ENCODE measurements at regions not wholly inside any gene's neighbourhood (a gene's known extent, or its start where the extent isn't known, plus 50 kb on each side); places are given as distances from the start of the nearest gene placed in this dataset.

DNA sequence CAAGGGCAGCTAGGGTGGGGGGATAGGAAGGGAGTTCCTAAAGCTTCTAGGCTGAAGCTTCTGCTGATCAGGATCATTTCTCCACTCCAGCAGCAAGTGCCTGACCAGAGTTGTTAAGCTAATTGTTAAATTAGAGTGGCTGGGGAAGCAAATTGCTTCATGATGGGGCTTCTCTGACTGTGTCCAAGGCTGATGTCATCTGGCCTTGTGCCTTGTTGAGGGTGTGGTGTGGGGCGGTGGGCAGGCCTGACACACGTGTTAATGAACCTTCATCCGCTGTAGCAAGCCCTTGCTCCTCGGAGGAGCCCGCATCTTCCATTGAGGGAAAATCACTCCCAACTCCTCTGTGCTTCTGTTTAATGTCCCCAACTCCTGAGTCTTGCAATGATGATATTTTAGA lies 84.3 kb upstream of the ROPN1 start:
- Mint-ChIP-seq H3K4me3 (no peak overlapping the region), H3K9me3 (peaks cover 0 to 3% (median 0%) of the 10 kb centered on the region in 7 donors), H3K4me1 (no peaks in the 10 kb centered on the region), H3K27ac (no peak overlapping the region), H3K36me3 (no peaks in the 10 kb centered on the region), H3K27me3 (peaks cover 11 to 33% (median 26%) of the 10 kb centered on the region in 3 donors)
- DNase-seq: no peak
- no peak for ATAC-seq (ENCODE audit: low read depth in 2 of 2)

DNA sequence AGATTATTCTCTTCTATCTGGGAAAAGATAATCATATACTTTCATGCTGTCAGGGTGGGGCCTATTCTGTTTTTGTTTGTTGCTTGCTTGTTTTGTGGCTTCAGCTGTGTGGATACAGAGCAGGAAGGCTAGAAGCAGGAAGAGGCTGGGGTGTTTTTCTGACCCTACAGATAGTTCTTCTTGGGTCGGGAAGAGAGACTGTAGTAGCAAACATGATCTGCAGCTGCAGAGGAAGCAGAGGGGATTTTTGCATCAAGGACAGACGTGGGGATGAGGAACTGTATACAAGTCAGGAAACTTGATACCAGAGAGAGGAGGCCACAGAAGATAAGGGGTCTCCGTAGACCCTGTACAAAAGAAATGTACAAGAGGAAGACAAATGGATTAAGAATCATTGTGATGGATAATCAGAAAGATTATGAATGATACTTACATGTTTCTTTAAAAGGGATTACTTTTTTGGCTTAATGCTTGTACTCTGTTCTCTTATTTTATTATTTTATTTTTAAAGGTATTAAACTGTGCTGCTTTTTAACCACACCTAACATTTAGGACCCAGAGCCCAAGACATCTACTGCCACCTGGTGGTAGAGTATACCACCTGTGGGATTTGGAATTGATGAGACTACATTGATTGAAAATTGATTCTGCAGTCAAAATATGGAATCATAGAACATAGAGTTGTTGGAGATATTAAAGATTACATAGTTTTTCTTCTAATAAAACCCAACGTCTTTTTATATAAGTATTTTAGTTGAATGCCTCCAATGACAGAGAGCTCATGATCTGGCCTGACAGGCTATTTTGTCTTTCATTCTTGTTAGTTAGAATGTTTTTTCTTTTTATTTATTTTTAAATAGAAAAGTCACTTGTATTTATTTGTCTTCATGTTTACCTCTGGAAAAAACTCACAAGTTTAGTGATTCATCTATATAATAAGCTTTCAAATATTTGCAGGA lies 87.3 kb upstream of the ROPN1 start:
- no peak overlapping the region for H3K27ac Mint-ChIP-seq

GRCh38 chr3:124079912-124080276 lies 88.0 kb upstream of the ROPN1 start:
- Mint-ChIP-seq H3K4me1 (peaks cover 0 to 11% (median 6%) of the 10 kb centered on the region in 3 donors), H3K4me3 (no peak overlapping the region), H3K36me3 (no peaks in the 10 kb centered on the region), H3K27ac (no peak overlapping the region), H3K9me3 (no peaks in the 10 kb centered on the region), H3K27me3 (peaks cover 6 to 22% (median 13%) of the 10 kb centered on the region in 3 donors)
- DNase-seq (no peak), ATAC-seq (ENCODE audit: low read depth in 2 of 2) (no peak)

More for the DNA sequence above, 87.3 kb upstream of the ROPN1 start:
- Mint-ChIP-seq H3K4me1 (peaks cover 0 to 10% (median 5%) of the 10 kb centered on the region in 3 donors), H3K4me3 (no peak overlapping the region), H3K36me3 (no peaks in the 10 kb centered on the region), H3K27me3 (peaks cover 6 to 22% (median 13%) of the 10 kb centered on the region in 3 donors), H3K9me3 (no peaks in the 10 kb centered on the region)
- ATAC-seq (ENCODE audit: low read depth in 2 of 2) (no peak), DNase-seq (no peak)

DNA sequence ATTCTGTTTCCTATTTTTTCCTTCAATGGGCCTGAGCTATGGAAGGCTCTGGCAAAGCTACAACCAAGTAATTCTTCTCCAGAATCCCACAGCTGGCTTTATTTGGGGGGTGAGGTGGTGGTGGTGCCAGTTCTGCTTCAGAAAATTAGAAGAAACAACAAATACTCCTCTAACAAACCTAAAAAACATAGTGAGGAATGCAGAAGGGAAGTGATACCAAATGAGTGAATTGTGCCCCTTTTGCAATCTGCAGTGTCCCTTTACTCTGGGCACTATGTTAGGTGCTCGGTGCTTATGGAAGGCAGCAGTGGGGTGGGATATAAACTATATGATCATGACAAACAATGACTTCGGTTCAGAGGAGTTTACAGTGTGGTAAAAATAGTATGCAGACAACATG lies 90.4 kb upstream of the ROPN1 start:
- ATAC-seq (ENCODE audit: low read depth in 2 of 2) (no peak), DNase-seq (no peak)
- no peaks in the 10 kb centered on the region for H3K9me3 Mint-ChIP-seq
- peaks cover under 1 to 11% (median 6%) of the 10 kb centered on the region in 3 donors for H3K4me1 Mint-ChIP-seq
- peaks cover 6 to 30% (median 11%) of the 10 kb centered on the region in 3 donors for H3K27me3 Mint-ChIP-seq
- no peak overlapping the region for H3K27ac Mint-ChIP-seq
- H3K4me3 Mint-ChIP-seq: no peak overlapping the region
- no peaks in the 10 kb centered on the region for H3K36me3 Mint-ChIP-seq

DNA sequence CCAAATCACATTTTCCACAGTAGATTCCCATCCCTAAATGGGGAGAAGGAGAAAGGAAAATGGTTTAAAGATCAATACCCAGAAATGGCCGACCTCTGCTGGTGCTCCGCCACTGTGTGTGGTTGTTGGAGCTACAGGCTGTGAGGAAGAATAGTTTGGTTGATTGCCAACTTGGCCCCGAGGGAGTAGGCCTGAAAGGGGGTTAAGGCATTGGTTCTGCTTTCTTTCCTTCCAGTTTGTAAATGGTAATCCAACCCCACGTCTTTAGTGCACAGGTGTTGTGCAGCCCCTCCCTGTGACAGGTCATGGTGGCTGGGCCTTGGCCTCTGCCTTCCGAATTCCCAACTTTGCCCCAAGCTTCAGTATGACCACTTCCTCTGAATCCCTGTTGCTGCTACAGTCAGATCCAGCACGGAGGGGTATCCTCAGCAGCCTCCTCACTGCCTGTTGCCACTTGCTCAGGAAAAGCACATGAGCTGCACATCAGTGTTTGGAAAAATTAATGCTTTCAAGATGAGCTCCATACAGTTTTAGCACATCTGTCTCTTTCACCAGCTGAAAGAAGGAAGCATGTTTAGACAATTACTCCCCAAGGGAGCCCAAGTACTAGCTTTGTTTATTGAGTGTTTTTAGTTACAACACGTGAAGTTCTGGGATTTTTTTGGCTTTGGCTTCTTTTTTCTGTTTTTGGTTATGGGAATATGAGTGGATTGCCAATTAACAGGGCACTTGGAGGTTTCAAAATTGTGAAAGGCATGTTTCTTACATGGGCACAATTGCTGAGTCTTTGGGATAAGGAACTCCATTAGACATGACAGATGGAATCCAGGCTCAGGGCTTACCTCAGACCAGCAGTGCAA lies 92.3 kb upstream of the ROPN1 start:
- Mint-ChIP-seq H3K4me1 (peaks cover 4 to 11% (median 6%) of the 10 kb centered on the region in 3 donors), H3K27ac (peak overlapping the region in 1 of 6 donors; percentile 65), H3K27me3 (peaks cover 0 to 27% (median 13%) of the 10 kb centered on the region in 3 donors), H3K9me3 (no peaks in the 10 kb centered on the region), H3K36me3 (no peaks in the 10 kb centered on the region), H3K4me3 (no peak overlapping the region)
- DNase-seq (peak; percentile 19), ATAC-seq (ENCODE audit: low read depth in 2 of 2) (peak; percentile 41 to 53)

DNA sequence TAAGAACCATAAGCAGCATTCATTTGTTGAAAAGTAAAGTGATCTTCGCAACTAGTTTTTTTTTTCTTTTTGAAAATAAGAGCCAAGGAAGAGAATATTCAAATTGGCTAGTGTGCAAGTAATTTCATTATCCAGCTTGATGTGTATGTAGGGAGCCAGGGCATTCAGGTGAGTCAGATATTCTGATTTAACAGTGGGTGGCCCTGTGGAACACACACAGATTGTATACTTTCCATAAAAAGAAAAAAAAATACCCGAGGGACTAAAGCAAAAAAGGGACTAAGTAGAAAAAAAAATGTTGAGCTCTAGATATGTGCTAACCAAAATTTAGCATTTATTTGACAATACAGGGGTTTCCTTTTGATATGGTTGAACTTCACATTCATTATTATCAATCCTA lies 96.9 kb upstream of the ROPN1 start:
- Mint-ChIP-seq H3K27ac (no peak overlapping the region), H3K9me3 (peaks cover 0 to 4% (median 0%) of the 10 kb centered on the region in 7 donors), H3K36me3 (no peaks in the 10 kb centered on the region), H3K4me3 (no peak overlapping the region), H3K27me3 (peaks cover 31 to 69% (median 56%) of the 10 kb centered on the region in 3 donors), H3K4me1 (peaks cover 3 to 5% (median 4%) of the 10 kb centered on the region in 3 donors)
- DNase-seq: no peak
- ATAC-seq (ENCODE audit: low read depth in 2 of 2): no peak

DNA sequence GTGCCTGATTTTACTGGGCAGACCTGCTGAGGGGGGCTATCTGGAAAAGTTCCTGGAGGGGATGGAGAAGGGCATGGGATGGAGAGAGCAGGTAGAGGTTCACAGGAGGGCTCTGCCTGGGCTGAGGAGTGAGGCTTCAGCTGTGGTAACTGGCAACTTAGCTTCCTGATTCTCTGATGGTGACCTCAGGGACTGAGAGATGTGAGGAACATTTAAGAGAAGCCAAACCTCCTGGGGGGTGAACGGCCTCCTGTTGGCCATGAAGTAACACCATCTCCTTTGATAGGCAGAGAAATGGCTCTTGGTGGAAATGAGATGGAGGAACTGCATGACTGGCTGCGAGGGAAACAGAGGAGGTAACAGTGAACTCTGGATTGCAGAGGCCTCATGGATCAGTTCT lies 97.3 kb upstream of the ROPN1 start:
- Mint-ChIP-seq H3K4me3 (no peak overlapping the region), H3K9me3 (peaks cover 0 to 4% (median 0%) of the 10 kb centered on the region in 7 donors), H3K4me1 (peaks cover 2 to 4% (median 2%) of the 10 kb centered on the region in 3 donors), H3K27me3 (peaks cover 34 to 73% (median 60%) of the 10 kb centered on the region in 3 donors), H3K27ac (no peak overlapping the region), H3K36me3 (no peaks in the 10 kb centered on the region)
- ATAC-seq (ENCODE audit: low read depth in 2 of 2) (no peak), DNase-seq (no peak)

- ATAC-seq (ENCODE audit: low read depth in 2 of 2) (no peak), DNase-seq (no peak)
- Mint-ChIP-seq H3K36me3 (no peaks in the 10 kb centered on the region), H3K4me1 (peaks cover 0 to 4% (median 0%) of the 10 kb centered on the region in 3 donors), H3K27me3 (peaks cover 40 to 74% (median 69%) of the 10 kb centered on the region in 3 donors), H3K9me3 (peaks cover 0 to 4% (median 0%) of the 10 kb centered on the region in 7 donors), H3K4me3 (no peak overlapping the region), H3K27ac (no peak overlapping the region)
Measured at GRCh38 chr3:124091716-124092115, 99.8 kb upstream of the ROPN1 start.

GRCh38 chr3:124092811-124093210 lies 100.9 kb upstream of the ROPN1 start:
- Mint-ChIP-seq H3K4me3 (no peak overlapping the region), H3K27ac (no peak overlapping the region), H3K27me3 (peaks cover 44 to 72% (median 69%) of the 10 kb centered on the region in 3 donors), H3K36me3 (no peaks in the 10 kb centered on the region), H3K4me1 (no peaks in the 10 kb centered on the region), H3K9me3 (peaks cover 0 to 4% (median 0%) of the 10 kb centered on the region in 7 donors)
- ATAC-seq (ENCODE audit: low read depth in 2 of 2): no peak
- no peak for DNase-seq

GRCh38 chr3:124094496-124094895 lies 102.6 kb upstream of the ROPN1 start:
- Mint-ChIP-seq H3K36me3 (no peaks in the 10 kb centered on the region), H3K4me3 (no peak overlapping the region), H3K4me1 (no peaks in the 10 kb centered on the region), H3K27ac (no peak overlapping the region), H3K9me3 (peaks cover 0 to 4% (median 0%) of the 10 kb centered on the region in 7 donors), H3K27me3 (peaks cover 56 to 70% (median 64%) of the 10 kb centered on the region in 3 donors)
- DNase-seq (no peak), ATAC-seq (ENCODE audit: low read depth in 2 of 2) (no peak)

DNA sequence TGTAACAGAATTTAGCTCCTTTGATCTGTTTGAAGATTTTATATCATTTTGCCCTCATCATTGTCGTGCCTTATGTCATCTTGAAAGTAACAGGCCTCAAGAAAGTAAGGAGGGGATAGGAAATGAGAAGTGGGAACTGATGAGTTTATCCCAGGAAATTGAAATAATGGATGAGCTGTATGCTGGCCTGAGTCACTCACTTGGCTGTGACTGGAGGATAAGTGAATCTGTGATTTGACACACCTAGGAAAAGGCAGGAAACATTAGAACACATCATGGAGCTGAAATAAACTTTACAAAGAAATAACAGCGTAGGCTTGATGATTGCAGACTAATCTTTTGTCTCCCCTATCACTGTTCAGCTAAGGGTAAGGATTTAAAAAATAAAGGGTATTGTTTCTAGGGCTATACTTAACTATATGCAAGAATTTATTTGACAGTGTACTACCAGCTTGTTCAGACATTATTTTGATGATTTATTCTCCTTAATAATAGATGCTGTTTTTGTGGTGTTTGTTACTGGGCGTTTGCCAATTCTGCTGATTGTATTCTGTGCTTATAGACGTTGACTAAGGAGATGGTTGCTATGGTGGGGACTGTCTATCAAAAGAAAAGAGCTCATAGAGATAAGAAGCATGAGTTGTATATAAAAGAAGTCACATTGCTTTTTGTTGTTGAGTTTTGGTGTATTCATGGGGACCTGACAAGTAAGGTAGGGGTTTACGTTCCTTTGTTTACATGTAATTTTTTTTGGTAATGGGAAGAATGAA lies 105.6 kb upstream of the ROPN1 start:
- ATAC-seq (ENCODE audit: low read depth in 2 of 2): no peak
- Mint-ChIP-seq H3K27ac (no peak overlapping the region), H3K36me3 (no peaks in the 10 kb centered on the region), H3K4me1 (no peaks in the 10 kb centered on the region), H3K9me3 (no peaks in the 10 kb centered on the region), H3K27me3 (peaks cover 41 to 48% (median 43%) of the 10 kb centered on the region in 3 donors), H3K4me3 (no peak overlapping the region)
- DNase-seq: no peak

DNA sequence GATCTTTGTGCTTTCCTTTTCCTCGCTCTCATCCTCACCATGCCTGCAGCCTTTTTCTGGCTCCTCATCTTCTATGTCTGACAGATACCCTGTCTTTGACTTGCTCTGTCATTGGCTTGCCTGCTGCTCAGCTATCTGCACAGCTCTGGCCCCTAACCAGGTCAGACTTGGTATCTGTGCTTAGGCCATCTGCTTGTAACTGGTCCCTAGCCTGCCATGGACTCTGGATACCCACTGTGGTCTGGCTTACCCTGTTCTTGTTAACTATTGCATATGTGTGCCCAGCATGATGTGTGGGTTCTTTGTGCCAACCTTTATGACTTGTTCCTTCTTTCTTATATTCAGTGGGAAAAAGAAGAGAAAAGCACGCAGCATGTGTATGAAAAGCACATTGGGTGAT lies 109.7 kb upstream of the ROPN1 start:
- ATAC-seq (ENCODE audit: low read depth in 2 of 2) (no peak), DNase-seq (no peak)
- H3K9me3 Mint-ChIP-seq: peaks cover 0 to 3% (median 0%) of the 10 kb centered on the region in 7 donors
- peaks cover 19 to 26% (median 26%) of the 10 kb centered on the region in 3 donors for H3K27me3 Mint-ChIP-seq
- no peaks in the 10 kb centered on the region for H3K4me1 Mint-ChIP-seq
- no peak overlapping the region for H3K27ac Mint-ChIP-seq
- no peaks in the 10 kb centered on the region for H3K36me3 Mint-ChIP-seq
- H3K4me3 Mint-ChIP-seq: no peak overlapping the region
